GM19455 (cell line): ENCODE measurements at regions not wholly inside any gene's neighbourhood (a gene's known extent, or its start where the extent isn't known, plus 50 kb on each side); places are given as distances from the start of the nearest gene placed in this dataset.
"Not testable (repeated sequence)": the region's sequence is repeated elsewhere in the genome, so short reads cannot be mapped to it uniquely, and the experiment has no call there.

Experiments used
- ATAC-seq: cut with Tn5 transposase; IDR thresholded peaks from one replicate; pipeline ENCODE4 v1.9.1; 2021; ENCODE audit not compliant: unreplicated experiment

GRCh38 chr13:40026741-40027140 is 371.3 kb downstream of the COG6 start:
- ATAC-seq = peak; percentile 33

GRCh38 chr13:40028446-40028845 is 373.0 kb downstream of the COG6 start:
- no peak for ATAC-seq

- no peak for ATAC-seq
Observed at GRCh38 chr13:40031031-40031430, 375.6 kb downstream of the COG6 start.

GRCh38 chr13:40039061-40039460 is 383.6 kb downstream of the COG6 start:
- ATAC-seq = no peak

- ATAC-seq = no peak
Observed at GRCh38 chr13:40042991-40043390, 387.5 kb downstream of the COG6 start.

GRCh38 chr13:40043764-40044163 is 388.3 kb downstream of the COG6 start:
- no peak for ATAC-seq

GRCh38 chr13:40047322-40047771 is 391.9 kb downstream of the COG6 start:
- ATAC-seq = no peak

GRCh38 chr13:40048551-40048950 is 393.1 kb downstream of the COG6 start:
- ATAC-seq = no peak

- ATAC-seq = no peak
Observed at GRCh38 chr13:40052954-40053353, 397.5 kb downstream of the COG6 start.

- no peak for ATAC-seq
Observed at GRCh38 chr13:40053401-40053800, 397.9 kb downstream of the COG6 start.

GRCh38 chr13:40054422-40054821 is 399.0 kb downstream of the COG6 start:
- not testable (repeated sequence) for ATAC-seq

- ATAC-seq = no peak
Observed at GRCh38 chr13:40056898-40057619, 401.6 kb downstream of the COG6 start.

GRCh38 chr13:40058757-40059236 is 403.3 kb downstream of the COG6 start:
- no peak for ATAC-seq

GRCh38 chr13:40059540-40060232 is 404.2 kb downstream of the COG6 start:
- no peak for ATAC-seq

GRCh38 chr13:40060296-40061007 is 405.0 kb downstream of the COG6 start:
- no peak for ATAC-seq

GRCh38 chr13:40061466-40062450 is 406.3 kb downstream of the COG6 start:
- ATAC-seq = no peak

GRCh38 chr13:40063278-40063698 is 407.8 kb downstream of the COG6 start:
- no peak for ATAC-seq

- no peak for ATAC-seq
Observed at GRCh38 chr13:40063703-40064102, 408.2 kb downstream of the COG6 start.

- no peak for ATAC-seq
Observed at GRCh38 chr13:40064154-40065097, 409.0 kb downstream of the COG6 start.
